Fibroblast of lung (primary cell): ENCODE measurements at regions not wholly inside any gene's neighbourhood (a gene's known extent, or its start where the extent isn't known, plus 50 kb on each side); places are given as distances from the start of the nearest gene placed in this dataset.

Source experiments
- EZH2 ChIP-seq: IDR thresholded peaks from 2 replicates; pipeline ENCODE4 v1.5.1; 2012; ENCODE audit warnings: low read length, control low read depth, mild to moderate bottlenecking; ENCODE audit errors: missing control alignments
- TF ChIP-seq, protein P1 (sequence below), 2 donors: IDR thresholded peaks in 1 of 2; conservative IDR thresholded peaks in 1 of 2; 1 replicate in 1 of 2; 2 replicates in 1 of 2; pipeline ENCODE4 v1.5.1; 2011 to 2012; ENCODE audit warnings: low read length in 2 of 2, control low read depth in 1 of 2, inconsistent platforms in 1 of 2, low read depth in 1 of 2, mild to moderate bottlenecking in 1 of 2

DNA sequence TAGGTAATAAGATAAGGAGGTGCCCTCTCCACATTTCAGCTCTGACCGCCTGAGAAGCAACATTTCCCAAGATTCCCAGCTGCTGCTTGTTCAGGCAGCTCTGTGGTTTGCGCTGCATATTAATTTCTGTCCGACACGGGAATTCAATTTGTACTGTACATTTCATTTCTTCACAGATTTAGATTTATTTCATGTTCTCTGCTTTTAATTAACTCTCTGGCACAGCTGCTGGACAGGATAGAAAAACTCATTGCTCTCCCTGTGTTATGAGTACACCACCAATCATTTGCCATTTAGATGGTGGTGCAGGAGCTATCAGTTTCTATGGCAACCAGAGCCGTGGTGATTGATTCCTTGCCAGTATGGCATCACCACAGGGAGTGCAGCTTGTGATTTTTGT lies 558.5 kb downstream of the DMRTA1 start:
- TF ChIP-seq, protein P1, sequence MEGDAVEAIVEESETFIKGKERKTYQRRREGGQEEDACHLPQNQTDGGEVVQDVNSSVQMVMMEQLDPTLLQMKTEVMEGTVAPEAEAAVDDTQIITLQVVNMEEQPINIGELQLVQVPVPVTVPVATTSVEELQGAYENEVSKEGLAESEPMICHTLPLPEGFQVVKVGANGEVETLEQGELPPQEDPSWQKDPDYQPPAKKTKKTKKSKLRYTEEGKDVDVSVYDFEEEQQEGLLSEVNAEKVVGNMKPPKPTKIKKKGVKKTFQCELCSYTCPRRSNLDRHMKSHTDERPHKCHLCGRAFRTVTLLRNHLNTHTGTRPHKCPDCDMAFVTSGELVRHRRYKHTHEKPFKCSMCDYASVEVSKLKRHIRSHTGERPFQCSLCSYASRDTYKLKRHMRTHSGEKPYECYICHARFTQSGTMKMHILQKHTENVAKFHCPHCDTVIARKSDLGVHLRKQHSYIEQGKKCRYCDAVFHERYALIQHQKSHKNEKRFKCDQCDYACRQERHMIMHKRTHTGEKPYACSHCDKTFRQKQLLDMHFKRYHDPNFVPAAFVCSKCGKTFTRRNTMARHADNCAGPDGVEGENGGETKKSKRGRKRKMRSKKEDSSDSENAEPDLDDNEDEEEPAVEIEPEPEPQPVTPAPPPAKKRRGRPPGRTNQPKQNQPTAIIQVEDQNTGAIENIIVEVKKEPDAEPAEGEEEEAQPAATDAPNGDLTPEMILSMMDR (conservative IDR thresholded peaks at IDR 0.05 in 1 of 2, IDR thresholded peaks at IDR 0.05 in 1 of 2; ENCODE audit: low read depth in 1 of 2, low read length in 2 of 2) = no peak
- TF ChIP-seq EZH2 = no peak
